GM12864 (cell line): ENCODE measurements at regions not wholly inside any gene's neighbourhood (a gene's known extent, or its start where the extent isn't known, plus 50 kb on each side); places are given as distances from the start of the nearest gene placed in this dataset.

Experiments
- DNase-seq: peaks from one replicate; pipeline ENCODE4 v3.0.0-alpha.2; 2011; ENCODE audit warnings: low read depth
- H3K4me3 ChIP-seq: 2 replicates; pipeline ENCODE4 v1.5.1; 2011; ENCODE audit warnings: mild to moderate bottlenecking, low read depth, low read length, control low read depth
- CTCF ChIP-seq: IDR thresholded peaks from 2 replicates; pipeline ENCODE4 v1.5.1; 2011; ENCODE audit warnings: low read depth, mild to moderate bottlenecking, moderate library complexity, low read length, control low read depth, inconsistent platforms; ENCODE audit errors: missing control alignments

- no peak overlapping the region for H3K4me3 ChIP-seq
- no peak for DNase-seq
- TF ChIP-seq CTCF, result no peak
These were observed 169.7 kb upstream of the CD180 start for GRCh38 chr5:67366276-67366675.

- H3K4me3 ChIP-seq, result no peak overlapping the region
- no peak for TF ChIP-seq CTCF
- no peak for DNase-seq
These were observed 167.9 kb upstream of the CD180 start for GRCh38 chr5:67364381-67364970.

DNA sequence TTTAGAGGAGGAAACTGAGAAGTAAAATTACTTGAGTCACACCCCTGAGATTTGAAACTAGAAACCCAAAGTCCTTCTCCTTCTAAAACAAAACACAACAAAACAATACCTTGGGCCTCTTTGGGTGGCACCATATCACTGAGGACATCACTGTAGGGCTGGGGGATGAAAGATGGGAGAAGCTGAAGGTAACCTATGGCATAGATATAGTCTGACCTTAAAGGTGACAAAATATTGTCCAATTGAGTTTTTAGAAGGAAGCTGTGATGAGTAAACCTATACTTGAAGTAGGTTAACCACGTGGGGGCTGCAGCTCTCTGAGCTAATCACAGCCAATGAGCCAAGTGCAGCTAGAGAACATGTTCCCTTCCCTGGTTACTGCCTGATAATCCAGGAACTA is 167.4 kb upstream of the CD180 start:
- no peak for DNase-seq
- TF ChIP-seq CTCF, result no peak
- no peak overlapping the region for H3K4me3 ChIP-seq

DNA sequence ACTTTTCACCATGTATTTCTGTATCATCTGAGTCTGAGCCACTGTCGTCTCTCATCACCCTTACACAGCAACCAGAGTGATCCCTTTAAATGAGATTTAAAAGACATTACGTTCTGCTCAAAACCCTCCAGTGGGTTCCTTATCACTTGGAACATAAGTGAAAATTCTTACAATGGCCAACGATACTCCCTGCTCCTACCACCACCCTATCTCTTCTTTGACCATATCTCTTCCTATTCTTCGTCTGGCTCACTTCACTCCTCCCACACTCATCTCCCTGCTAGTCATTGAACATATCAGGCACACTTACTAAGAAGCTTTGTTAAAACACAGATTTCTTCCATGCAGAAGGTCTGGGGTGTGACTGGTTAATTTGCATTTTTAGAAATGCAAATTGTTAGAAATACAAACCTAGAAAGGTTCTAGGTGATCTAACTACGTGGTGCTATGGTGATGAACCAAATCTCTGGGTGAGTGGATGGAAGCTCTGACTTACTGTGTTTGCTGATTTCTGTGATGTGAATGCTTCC is 166.6 kb upstream of the CD180 start:
- H3K4me3 ChIP-seq, result no peak overlapping the region
- TF ChIP-seq CTCF, result no peak
- no peak for DNase-seq

- no peak for TF ChIP-seq CTCF
These were observed 165.5 kb upstream of the CD180 start for GRCh38 chr5:67361932-67362729.

GRCh38 chr5:67360047-67360446 is 163.4 kb upstream of the CD180 start:
- no peak for DNase-seq
- TF ChIP-seq CTCF, result no peak
- no peak overlapping the region for H3K4me3 ChIP-seq

More at GRCh38 chr5:67361932-67362729, 165.5 kb upstream of the CD180 start:
- no peak for DNase-seq
- H3K4me3 ChIP-seq, result no peak overlapping the region
